Activated CD8-positive, alpha-beta memory T cell treated with anti-CD3 and anti-CD28 coated beads, Interleukin-2, amount 10 ng/mL, durations not matched to agents 7 days and 5 days (primary cell): ENCODE measurements at regions not wholly inside any gene's neighbourhood (a gene's known extent, or its start where the extent isn't known, plus 50 kb on each side); places are given as distances from the start of the nearest gene placed in this dataset.
"Not testable (repeated sequence)": the region's sequence is repeated elsewhere in the genome, so short reads cannot be mapped to it uniquely, and the experiment has no call there.

Experiments used
- ATAC-seq: fragments of 150-1000 bp; cut with Tn5 transposase; one replicate; pipeline ENCODE4 v1.10.0; 2021; ENCODE audit warnings: moderate library complexity
- CTCF ChIA-PET: fragments of 350-600 bp; sonication (Branson Sonifier 250); formaldehyde crosslinking; loops from one replicate; lab custom pipeline; 2021; ENCODE audit warnings: antibody characterized with exemption; lab: Charles Lee
- DNase-seq: peaks from one replicate; pipeline ENCODE4 v3.0.0-alpha.2; 2020
- H3K27ac Mint-ChIP-seq: one replicate; pipeline ENCODE4 v1.8.0; 2021; ENCODE audit warnings: mild to moderate bottlenecking, mixed read lengths
- H3K27me3 Mint-ChIP-seq: one replicate; pipeline ENCODE4 v1.8.0; 2021; ENCODE audit warnings: mixed read lengths
- H3K36me3 Mint-ChIP-seq: one replicate; pipeline ENCODE4 v1.8.0; 2021; ENCODE audit warnings: mild to moderate bottlenecking, mixed read lengths
- H3K4me1 Mint-ChIP-seq: one replicate; pipeline ENCODE4 v1.8.0; 2021; ENCODE audit warnings: mixed read lengths
- H3K4me3 Mint-ChIP-seq: one replicate; pipeline ENCODE4 v1.8.0; 2021; ENCODE audit warnings: mild to moderate bottlenecking, moderate library complexity, mixed read lengths
- H3K9me3 Mint-ChIP-seq: one replicate; pipeline ENCODE4 v1.8.0; 2022; ENCODE audit warnings: low read depth, mixed read lengths

DNA sequence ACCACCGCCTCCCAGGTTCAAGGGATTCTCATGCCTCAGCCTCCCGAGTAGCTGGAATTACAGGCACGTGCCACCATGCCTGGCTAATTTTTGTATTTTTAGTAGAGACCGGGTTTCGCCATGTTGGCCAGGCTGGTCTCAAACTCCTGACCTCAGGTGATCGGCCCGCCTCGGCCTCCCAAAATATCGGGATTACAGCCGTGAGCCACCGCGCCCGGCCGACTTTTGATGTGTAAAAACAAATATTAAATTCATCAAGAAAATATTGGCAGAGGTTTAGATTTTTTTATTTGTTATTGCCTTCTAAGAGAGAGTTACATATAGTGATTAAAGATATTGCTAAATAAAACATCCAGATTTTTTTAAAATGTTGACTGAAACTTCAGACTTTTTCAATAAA is 390.8 kb upstream of the SLC10A2 start:
- H3K9me3 Mint-ChIP-seq, ATAC-seq, H3K4me1 Mint-ChIP-seq, H3K27ac Mint-ChIP-seq, H3K36me3 Mint-ChIP-seq, H3K27me3 Mint-ChIP-seq, DNase-seq, H3K4me3 Mint-ChIP-seq, CTCF ChIA-PET: not testable (repeated sequence)

DNA sequence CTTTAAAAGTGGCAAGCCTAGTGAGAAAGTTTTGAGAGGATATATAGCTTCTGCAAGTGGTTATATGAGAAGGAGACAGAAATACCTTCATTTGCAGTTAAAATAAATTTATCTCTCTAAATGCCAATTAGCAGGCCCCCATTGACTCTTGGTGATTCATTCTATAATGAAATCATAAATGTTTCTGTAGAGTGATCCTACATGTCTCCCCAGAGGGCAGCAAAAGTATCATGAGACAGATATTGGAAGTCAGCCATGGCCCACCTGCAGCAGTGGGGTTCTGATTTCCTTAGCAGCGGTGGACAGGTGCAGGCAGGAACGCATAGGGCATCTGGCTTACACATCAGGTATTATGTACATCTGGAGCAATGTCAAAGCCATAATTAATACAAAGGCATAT is 385.4 kb upstream of the SLC10A2 start:
- no peaks in the 10 kb centered on the region for H3K9me3 Mint-ChIP-seq
- CTCF ChIA-PET = no interaction called here
- H3K4me1 Mint-ChIP-seq = no peaks in the 10 kb centered on the region
- H3K27me3 Mint-ChIP-seq = no peaks in the 10 kb centered on the region
- ATAC-seq (no peak), DNase-seq (no peak)
- no peak overlapping the region for H3K27ac Mint-ChIP-seq
- H3K4me3 Mint-ChIP-seq = no peak overlapping the region
- H3K36me3 Mint-ChIP-seq = no peaks in the 10 kb centered on the region

DNA sequence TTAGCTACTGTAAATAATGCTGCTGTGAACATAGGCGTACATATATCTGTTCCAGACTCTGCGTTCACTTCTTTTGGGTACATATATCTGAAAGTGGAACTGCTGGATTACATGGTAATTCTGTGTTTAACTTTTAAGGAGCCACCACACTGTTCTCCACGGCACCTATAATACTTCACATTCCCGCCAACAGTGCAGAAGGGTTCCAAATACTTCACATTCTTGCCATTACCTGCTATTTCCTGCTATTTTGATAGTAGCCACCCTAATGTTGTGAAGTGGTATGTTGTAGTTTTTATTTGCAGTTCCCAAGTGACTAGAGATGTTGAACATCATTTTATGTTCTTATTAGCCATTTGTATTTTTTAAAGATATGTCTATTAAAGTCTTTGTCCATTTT is 377.4 kb upstream of the SLC10A2 start:
- H3K4me3 Mint-ChIP-seq = no peak overlapping the region
- no peak for ATAC-seq
- no peaks in the 10 kb centered on the region for H3K4me1 Mint-ChIP-seq
- DNase-seq = no peak
- CTCF ChIA-PET = no interaction called here
- H3K27ac Mint-ChIP-seq = no peak overlapping the region
- H3K9me3 Mint-ChIP-seq = no peaks in the 10 kb centered on the region
- H3K36me3 Mint-ChIP-seq = no peaks in the 10 kb centered on the region
- no peaks in the 10 kb centered on the region for H3K27me3 Mint-ChIP-seq

DNA sequence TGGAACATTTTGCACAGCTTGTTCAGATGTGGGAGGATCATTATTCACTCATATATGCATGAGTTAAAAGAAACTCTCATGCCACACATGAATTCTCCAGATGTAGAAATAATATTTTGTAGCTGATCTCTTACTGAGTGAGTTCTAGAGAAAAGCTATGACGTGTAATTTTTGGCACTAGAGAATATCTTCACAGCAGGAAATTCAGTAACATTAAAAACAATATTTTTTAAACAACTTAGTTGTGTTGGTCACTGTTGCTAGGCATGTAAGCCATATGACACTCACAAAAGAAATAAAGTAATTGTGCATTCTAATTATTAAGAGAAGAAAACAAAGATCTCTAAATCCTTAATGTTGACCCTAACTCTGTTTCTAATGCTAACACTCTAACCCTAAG is 371.4 kb upstream of the SLC10A2 start:
- no peak for DNase-seq
- Mint-ChIP-seq H3K27ac (no peak overlapping the region), H3K9me3 (no peaks in the 10 kb centered on the region), H3K4me1 (no peaks in the 10 kb centered on the region), H3K4me3 (no peak overlapping the region), H3K27me3 (no peaks in the 10 kb centered on the region), H3K36me3 (no peaks in the 10 kb centered on the region)
- no peak for ATAC-seq
- CTCF ChIA-PET = no interaction called here

DNA sequence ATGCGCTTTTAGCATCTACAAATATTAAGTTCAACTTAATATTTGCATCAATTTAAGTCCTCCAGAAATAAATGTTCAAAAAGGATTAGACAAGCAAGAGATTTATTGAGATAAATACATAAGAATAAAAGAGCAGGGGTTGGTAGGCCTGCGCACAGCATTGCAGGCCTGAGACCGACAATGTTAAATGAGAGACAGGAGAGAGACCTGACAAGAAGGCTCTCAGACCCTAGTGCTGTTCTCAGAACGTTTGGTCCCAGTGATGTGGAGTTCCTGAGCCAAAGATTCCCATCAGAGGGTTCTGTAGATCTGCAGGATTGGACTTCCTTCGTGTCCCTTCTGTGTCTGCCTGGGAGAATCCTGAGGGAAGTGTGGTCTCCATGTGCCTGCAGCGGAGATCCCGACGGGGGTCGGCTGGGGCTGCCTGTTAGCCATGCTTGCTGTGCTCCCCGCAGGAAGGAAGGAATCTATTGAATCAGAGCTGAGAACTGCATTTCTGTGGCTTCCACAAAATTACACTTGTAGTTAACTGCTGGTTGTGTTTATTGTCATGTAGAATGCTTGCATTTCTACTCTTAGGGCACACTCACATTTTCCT is 369.9 kb upstream of the SLC10A2 start:
- no peaks in the 10 kb centered on the region for H3K4me1 Mint-ChIP-seq
- CTCF ChIA-PET = no interaction called here
- ATAC-seq = no peak
- no peaks in the 10 kb centered on the region for H3K9me3 Mint-ChIP-seq
- H3K36me3 Mint-ChIP-seq = no peaks in the 10 kb centered on the region
- H3K4me3 Mint-ChIP-seq = no peak overlapping the region
- no peak overlapping the region for H3K27ac Mint-ChIP-seq
- H3K27me3 Mint-ChIP-seq = no peaks in the 10 kb centered on the region
- DNase-seq = no peak

DNA sequence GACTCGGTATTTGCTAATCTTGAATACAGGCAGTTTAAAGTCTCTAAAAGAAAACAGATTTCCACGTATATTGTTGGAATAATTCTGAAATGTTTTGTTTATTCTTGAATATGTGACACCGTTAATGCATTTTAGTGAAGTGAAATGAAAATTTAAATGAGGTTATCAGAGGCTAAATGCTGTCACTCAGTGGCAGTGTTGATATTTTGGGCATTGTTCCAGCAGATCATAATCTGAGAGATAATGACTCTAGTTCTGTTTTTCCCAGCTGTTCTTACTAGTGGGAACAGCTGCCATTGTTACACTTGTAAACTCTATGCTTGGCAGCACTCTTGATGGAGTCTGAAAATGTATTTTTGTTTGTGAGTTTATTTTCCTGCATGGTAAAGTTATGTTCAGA is 365.6 kb upstream of the SLC10A2 start:
- Mint-ChIP-seq H3K4me1 (no peaks in the 10 kb centered on the region), H3K27ac (no peak overlapping the region), H3K4me3 (no peak overlapping the region), H3K27me3 (no peaks in the 10 kb centered on the region), H3K36me3 (no peaks in the 10 kb centered on the region), H3K9me3 (no peaks in the 10 kb centered on the region)
- DNase-seq (no peak), ATAC-seq (no peak)
- CTCF ChIA-PET = no interaction called here

DNA sequence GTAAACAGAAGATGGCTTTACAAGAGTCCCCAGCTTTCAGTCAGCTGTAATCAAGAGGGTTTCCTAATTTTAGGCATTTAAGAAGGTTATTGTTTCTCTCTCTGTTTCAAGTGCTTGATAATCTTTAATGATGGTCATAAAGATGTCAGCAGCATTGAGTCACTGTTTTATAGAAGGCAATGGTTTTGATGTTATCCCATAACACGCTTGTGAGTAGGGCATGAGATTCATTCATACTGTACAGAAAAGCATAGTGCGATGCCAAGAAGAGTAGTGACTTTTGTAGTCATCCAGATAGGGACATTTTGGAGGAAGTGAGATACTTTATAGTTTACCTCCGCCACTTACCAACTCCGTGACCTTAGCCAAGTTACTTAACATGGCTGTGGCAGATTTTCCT is 364.2 kb upstream of the SLC10A2 start:
- H3K9me3 Mint-ChIP-seq = no peaks in the 10 kb centered on the region
- no peak overlapping the region for H3K27ac Mint-ChIP-seq
- H3K36me3 Mint-ChIP-seq = no peaks in the 10 kb centered on the region
- DNase-seq (no peak), ATAC-seq (no peak)
- H3K4me1 Mint-ChIP-seq = no peaks in the 10 kb centered on the region
- no peak overlapping the region for H3K4me3 Mint-ChIP-seq
- CTCF ChIA-PET = no interaction called here
- no peaks in the 10 kb centered on the region for H3K27me3 Mint-ChIP-seq

DNA sequence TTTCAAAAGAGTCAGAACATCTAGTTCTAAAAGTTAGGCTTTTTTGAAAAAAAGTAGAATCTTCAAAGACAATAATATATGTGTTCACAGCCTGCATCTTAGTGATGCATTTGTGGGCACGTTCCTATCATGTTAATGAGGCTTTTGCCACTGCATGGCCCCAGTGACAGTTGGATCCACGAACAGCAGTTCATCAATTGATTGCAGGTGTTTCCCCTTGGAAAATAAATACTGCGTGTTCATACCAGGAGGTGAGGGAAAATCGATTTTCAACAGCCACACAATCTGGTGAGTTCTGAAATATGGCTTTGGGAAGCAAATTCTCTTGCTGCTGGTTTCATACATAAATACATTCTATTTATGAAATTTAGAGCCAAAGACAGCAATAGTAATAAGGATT is 343.8 kb upstream of the SLC10A2 start:
- CTCF ChIA-PET = no interaction called here
- Mint-ChIP-seq H3K9me3 (no peaks in the 10 kb centered on the region), H3K36me3 (no peaks in the 10 kb centered on the region), H3K27ac (no peak overlapping the region), H3K27me3 (no peaks in the 10 kb centered on the region), H3K4me3 (no peak overlapping the region), H3K4me1 (no peaks in the 10 kb centered on the region)
- ATAC-seq (no peak), DNase-seq (no peak)

DNA sequence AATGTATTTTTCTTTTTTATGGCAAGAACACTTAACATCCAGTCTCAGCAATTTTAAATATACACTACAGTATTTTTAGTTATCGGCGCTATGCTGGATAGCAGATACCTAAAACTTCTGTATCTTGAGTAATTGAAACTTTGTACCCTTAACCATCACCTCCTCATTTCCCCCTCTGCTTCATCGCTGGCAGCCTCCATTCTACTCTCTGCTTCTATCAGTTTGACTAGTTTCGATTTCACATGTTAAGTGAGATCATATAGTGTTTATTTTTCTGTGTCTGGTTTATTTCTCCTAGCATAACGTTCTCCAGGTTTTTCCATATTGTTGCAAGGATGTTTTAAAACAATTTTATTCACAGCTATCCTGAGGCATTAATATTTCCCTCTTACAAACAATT is 340.8 kb upstream of the SLC10A2 start:
- no peak overlapping the region for H3K27ac Mint-ChIP-seq
- H3K36me3 Mint-ChIP-seq = no peaks in the 10 kb centered on the region
- no peaks in the 10 kb centered on the region for H3K9me3 Mint-ChIP-seq
- no peaks in the 10 kb centered on the region for H3K27me3 Mint-ChIP-seq
- CTCF ChIA-PET = no interaction called here
- no peak for DNase-seq
- no peaks in the 10 kb centered on the region for H3K4me1 Mint-ChIP-seq
- H3K4me3 Mint-ChIP-seq = no peak overlapping the region
- no peak for ATAC-seq

DNA sequence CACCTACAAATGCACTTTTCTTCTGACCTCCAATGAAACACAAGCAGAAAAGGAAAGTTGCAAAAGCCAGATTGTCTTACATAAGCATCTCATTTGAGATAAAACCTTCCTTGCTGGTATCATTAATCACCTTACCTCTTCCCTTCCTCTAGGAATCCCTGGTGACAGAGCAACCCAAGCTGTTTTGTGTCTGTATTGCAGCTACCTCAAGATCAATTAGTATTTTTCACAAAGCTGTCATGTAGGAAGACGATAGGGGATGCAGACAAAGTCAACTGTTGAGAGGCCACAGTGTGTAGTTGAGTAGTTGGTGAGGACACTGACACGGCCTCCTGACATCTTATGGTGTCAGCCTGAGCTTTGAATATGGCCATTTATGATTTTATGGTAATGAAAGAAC is 339.1 kb upstream of the SLC10A2 start:
- DNase-seq (no peak), ATAC-seq (no peak)
- CTCF ChIA-PET = no interaction called here

DNA sequence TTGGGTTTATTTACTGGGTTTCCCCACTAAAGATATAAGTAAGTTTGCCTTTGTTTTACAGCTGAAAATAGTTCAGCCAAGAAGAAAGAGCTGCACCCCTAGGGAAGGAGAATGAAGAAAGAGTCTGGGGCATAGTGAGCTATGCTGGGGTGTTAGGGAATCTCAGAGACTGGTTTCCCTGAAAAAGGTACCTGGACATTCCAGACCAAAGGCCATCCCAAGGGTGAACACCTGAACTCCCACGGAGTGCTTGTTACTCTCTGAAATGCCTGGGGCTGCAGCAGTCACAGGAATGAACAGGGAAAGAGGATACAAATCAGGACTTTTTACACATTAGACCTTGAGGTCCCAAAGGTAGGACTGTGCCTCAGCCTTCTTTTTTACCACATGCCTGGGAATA is 337.6 kb upstream of the SLC10A2 start:
- Mint-ChIP-seq H3K36me3 (no peaks in the 10 kb centered on the region), H3K27ac (no peak overlapping the region), H3K4me1 (no peaks in the 10 kb centered on the region), H3K4me3 (no peak overlapping the region), H3K27me3 (no peaks in the 10 kb centered on the region), H3K9me3 (no peaks in the 10 kb centered on the region)
- CTCF ChIA-PET = no interaction called here
- DNase-seq (no peak), ATAC-seq (no peak)

More for the DNA sequence above, 339.1 kb upstream of the SLC10A2 start:
- Mint-ChIP-seq H3K4me3 (no peak overlapping the region), H3K27me3 (no peaks in the 10 kb centered on the region), H3K36me3 (no peaks in the 10 kb centered on the region), H3K4me1 (no peaks in the 10 kb centered on the region), H3K9me3 (no peaks in the 10 kb centered on the region), H3K27ac (no peak overlapping the region)

DNA sequence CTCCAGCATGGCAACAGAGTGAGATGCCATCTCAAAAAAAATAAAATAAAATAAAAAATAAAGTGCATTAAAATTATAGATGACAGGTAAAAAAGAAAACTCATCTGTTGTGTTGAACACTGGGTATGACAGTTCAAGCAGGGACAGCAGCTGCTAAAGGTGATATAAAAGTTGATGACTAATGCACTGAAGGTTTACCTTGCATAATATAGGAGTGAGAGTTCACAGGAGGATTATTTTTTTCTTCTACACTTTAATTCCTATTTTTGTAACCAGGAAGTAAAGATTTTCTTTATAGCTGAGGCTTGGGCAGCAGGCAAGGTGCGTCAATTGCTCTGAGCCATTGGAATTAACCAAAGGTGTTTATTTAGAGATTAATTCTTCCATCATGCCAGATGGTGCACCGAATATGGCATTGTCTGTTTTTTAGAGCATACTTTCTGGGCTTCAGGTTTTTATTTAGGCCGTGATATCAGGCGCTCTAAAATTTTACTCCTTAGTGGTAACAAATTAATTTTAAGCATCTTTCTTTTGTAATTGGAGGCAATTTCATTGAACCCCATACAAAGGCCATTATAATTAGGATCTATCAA is 337.0 kb upstream of the SLC10A2 start:
- no peak for ATAC-seq
- Mint-ChIP-seq H3K4me3 (no peak overlapping the region), H3K27ac (no peak overlapping the region), H3K27me3 (no peaks in the 10 kb centered on the region), H3K4me1 (no peaks in the 10 kb centered on the region), H3K36me3 (no peaks in the 10 kb centered on the region), H3K9me3 (no peaks in the 10 kb centered on the region)
- CTCF ChIA-PET = no interaction called here
- DNase-seq = no peak

DNA sequence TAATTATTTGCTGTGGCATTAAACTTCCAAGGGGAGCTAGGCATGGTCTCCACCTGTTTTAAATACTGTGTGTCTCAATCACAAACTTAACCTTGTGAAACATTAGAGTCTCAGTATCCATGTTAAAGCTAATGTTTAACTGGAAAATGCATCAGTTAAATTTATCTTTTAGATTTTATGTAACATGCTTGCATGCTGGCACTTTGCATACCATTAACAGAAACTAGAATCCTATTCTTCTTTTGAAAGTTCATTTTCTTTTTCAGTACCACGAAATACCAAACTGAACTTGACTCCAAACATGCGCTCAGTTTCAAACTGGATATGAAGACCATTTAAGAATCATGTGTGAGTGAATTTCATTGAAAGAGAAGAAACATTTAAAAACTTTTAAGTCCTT is 328.9 kb upstream of the SLC10A2 start:
- Mint-ChIP-seq H3K9me3 (peaks cover 2% of the 10 kb centered on the region), H3K27me3 (no peaks in the 10 kb centered on the region), H3K27ac (no peak overlapping the region), H3K36me3 (no peaks in the 10 kb centered on the region), H3K4me1 (no peaks in the 10 kb centered on the region), H3K4me3 (no peak overlapping the region)
- ATAC-seq = no peak
- CTCF ChIA-PET = no interaction called here
- no peak for DNase-seq

DNA sequence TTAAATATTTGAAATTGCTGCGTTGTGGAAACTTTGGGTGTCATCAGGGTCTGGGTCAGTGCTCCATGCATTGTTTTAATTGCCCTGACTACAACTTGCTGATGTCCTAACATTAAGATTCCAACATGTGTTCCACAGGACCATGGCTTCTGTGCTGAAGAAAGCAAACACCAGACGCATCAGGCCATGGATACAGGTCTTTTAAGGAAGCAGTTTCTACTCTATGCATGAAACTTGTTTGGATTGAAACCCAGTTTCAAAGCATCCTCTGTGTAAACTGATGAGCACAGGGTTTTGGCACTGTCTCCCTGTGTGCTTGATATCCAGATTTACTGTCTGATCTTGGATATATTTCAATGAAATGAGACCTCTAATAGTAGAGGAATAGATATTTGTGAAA is 328.4 kb upstream of the SLC10A2 start:
- CTCF ChIA-PET = no interaction called here
- H3K4me3 Mint-ChIP-seq = no peak overlapping the region
- no peaks in the 10 kb centered on the region for H3K36me3 Mint-ChIP-seq
- H3K4me1 Mint-ChIP-seq = no peaks in the 10 kb centered on the region
- DNase-seq = no peak
- no peak overlapping the region for H3K27ac Mint-ChIP-seq
- ATAC-seq = no peak
- no peaks in the 10 kb centered on the region for H3K27me3 Mint-ChIP-seq
- H3K9me3 Mint-ChIP-seq = peaks cover 2% of the 10 kb centered on the region

DNA sequence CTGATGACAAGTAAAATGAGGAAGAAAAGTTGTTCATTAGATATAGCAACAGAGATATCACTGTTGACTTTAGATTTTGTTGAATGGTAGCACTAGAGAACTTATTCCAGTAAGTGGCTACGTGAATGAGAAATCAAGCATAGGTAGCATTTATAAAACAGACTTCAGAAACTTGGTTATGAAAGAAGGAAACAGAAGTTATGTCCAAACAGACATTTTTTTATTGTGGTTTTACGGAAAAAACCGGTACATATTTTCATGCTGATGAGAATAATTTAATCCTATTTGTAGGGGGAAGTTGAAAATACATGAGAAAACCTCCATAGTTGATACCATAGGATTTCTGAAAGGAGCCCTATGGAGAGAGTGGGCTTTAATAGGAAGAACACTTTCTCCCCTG is 325.7 kb upstream of the SLC10A2 start:
- H3K36me3 Mint-ChIP-seq = no peaks in the 10 kb centered on the region
- peaks cover 2% of the 10 kb centered on the region for H3K9me3 Mint-ChIP-seq
- ATAC-seq = no peak
- DNase-seq = no peak
- no peaks in the 10 kb centered on the region for H3K4me1 Mint-ChIP-seq
- no peak overlapping the region for H3K4me3 Mint-ChIP-seq
- H3K27me3 Mint-ChIP-seq = no peaks in the 10 kb centered on the region
- CTCF ChIA-PET = no interaction called here
- no peak overlapping the region for H3K27ac Mint-ChIP-seq
